Medulla oblongata (tissue), 1 donor: ENCODE measurements at regions not wholly inside any gene's neighbourhood (a gene's known extent, or its start where the extent isn't known, plus 50 kb on each side); places are given as distances from the start of the nearest gene placed in this dataset.
"Not testable (repeated sequence)": the region's sequence is repeated elsewhere in the genome, so short reads cannot be mapped to it uniquely, and the experiment has no call there.

Experiments used
- DNase-seq: peaks from one replicate; pipeline ENCODE4 v3.0.0-alpha.2; 2015; ENCODE audit errors: extremely low spot score

- DNase-seq: no peak
These were observed 152.7 kb downstream of the FHIP1A start for GRCh38 chr4:151561551-151562256.

DNA sequence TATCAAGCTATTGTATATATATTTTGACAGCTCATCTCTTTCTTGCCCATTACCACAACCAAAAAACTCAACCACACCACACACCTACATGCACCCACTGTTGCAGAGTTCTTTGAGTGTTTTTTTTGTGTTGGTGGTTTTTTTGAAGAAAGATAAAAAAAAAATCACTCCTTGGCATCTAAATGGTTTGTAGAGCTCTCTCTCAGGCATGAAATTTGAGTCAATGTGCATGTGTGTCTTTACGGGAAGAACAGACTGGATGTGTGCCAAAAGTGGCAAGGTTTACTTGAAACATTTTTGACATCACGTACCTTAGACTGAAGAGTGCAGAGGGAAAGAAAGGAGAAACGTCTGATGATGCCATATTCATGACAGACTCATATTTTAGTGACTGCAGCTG lies 154.2 kb downstream of the FHIP1A start:
- no peak for DNase-seq

DNA sequence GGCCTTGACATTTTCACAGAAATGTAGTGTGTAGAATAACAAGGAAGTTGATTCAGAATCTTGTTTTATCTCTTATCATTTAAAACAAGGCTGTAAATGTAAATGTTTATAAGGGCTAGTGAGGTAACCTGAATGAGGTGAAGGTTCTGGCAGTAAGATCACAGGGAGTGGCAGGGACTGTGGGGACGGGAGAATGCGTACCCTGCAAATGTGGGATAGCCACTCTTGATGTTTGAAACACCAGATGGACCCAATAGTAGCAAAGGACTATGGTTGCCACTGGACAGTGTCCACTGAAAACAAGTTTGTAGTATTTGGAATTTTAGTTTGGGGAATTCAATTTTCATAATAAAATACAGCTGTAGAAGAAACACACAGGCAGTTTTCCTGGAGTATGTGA lies 155.3 kb downstream of the FHIP1A start:
- DNase-seq: no peak

DNA sequence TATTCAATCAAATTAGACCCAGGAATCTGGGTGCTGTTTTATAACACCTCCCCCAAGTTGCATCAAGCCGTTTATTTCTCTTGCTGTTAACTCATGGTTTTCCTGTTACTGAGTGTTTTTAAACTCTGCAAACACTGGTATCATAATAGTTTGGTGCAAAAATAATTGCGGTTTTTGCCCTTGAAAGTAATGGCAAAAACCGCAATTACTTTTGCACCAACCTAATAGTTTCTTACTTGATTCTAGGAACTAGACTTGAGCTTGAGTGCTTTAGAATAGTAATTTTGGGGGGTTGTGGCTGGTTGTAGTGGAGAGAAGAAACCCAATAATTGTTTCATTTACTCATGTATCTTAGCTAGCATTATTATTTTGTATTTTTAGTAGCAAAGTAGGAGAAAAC lies 156.6 kb downstream of the FHIP1A start:
- no peak for DNase-seq

DNA sequence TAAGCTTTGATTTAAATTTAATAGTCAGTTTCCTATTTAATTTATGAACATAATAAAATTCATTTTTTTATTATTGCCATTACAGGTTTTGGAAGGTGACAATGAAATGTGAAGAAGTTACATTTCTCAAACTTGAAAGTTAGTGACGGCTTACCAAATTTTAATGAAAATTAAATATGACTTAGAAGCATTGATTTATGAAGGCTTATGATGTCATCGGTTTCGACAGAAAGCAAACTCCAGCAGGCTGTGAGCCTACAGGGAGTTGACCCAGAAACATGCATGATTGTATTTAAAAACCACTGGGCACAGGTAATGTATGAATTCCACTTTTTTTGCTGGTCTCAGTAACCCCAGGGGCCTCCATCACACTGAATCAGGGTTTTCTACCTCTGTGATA lies 157.1 kb downstream of the FHIP1A start:
- DNase-seq: no peak

GRCh38 chr4:151567056-151567455 lies 158.1 kb downstream of the FHIP1A start:
- DNase-seq: no peak

- no peak for DNase-seq
These were observed 160.0 kb downstream of the FHIP1A start for GRCh38 chr4:151568966-151569365.

GRCh38 chr4:151569650-151570049 lies 160.7 kb downstream of the FHIP1A start:
- DNase-seq: no peak

- no peak for DNase-seq
These were observed 164.5 kb downstream of the FHIP1A start for GRCh38 chr4:151573474-151573873.

DNA sequence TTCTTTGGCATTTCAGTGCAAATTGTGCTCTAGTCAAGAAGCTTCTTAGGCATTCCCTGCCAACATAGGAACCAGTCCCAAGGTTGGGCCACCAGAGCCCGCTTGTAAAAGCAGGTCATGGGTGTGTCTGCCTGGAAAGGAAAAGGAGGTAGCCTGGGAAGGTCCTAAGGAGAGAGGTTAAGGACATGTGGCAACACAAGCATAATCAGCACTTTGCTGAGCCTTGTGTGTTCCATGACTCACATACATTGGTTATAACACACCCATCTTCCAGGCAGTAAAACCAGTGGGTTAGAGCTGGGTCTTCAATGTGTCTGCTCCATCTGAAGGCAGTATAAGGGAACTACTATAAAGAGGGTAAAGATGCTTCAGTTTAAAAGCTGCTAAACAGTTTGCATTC lies 165.0 kb downstream of the FHIP1A start:
- DNase-seq: no peak

DNA sequence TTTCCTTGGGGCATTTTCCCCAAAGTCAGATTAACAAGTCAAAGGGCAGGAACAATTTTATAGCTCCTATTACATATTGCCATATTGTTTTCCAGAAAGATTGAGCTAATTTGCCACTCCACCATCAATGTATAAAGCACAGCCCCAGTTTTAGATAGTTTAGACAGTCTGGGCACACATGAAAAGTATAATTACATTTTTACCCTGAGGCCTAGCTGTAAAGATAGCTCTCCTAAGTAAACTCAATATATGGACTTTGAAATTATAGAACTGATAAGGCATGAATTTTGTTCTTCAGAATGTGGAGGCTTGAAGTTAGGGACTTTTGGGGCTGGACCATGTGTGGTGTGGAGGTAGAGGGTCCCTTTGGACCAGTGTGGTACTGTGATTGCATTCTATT lies 166.0 kb downstream of the FHIP1A start:
- DNase-seq: no peak

DNA sequence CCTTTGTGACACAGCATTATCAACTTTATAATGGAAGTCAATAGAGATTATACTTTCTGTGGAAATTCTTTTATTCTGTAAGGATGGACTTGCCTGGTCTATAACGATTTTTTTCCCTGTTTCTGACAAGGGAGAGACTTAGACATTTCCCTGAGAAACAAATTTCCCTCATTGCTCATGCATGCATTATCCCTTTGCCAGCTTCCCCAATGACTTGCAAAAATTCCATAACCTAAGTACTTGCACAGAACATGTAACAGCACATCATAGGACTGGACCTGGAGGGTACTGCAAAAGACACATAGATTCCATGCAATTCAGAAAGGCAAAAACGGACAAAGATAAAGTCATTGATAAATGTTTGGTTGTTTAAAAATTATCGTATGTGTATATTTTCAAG lies 166.7 kb downstream of the FHIP1A start:
- DNase-seq: no peak

DNA sequence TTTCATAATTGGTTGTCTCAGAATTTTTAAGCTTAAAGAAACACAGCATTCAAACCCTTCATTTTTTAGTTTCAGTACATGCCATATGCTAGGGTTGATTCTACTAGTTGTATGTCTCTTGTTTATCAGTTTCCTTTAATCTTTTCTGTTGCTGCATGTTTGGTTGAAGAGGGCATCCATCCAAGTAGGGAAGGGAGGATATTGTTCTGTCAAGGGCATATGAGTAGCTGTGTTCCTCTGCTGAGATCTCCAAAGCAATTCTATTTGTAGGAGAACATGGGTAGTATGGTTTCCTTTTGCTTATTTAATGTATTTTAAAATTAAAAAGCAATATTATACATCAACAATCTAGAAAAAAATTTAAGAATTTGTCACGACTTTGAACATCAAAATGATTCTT lies 167.7 kb downstream of the FHIP1A start:
- DNase-seq: no peak

DNA sequence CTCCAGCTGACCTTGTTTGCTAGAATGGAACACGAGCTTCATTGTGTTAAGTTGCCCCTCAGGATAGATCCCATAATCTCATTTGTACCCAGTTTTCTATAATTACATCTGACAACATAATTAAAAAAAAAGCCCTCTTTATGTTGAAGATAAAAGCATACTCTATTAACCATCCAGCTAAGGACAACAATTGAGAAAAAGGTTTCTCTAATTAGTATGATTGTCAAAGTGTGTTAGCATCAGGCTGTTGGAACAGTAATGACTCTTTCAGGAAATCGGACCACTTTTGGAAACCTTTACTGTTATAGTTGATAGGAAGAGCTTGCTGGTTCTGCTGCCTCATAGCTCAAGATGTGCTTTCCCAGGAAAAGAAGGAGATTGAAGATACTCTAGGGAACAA lies 172.6 kb downstream of the FHIP1A start:
- no peak for DNase-seq

- no peak for DNase-seq
These were observed 173.1 kb downstream of the FHIP1A start for GRCh38 chr4:151582098-151582497.

- peak; percentile 14 for DNase-seq
These were observed 174.4 kb downstream of the FHIP1A start for GRCh38 chr4:151583157-151583914.

GRCh38 chr4:151584101-151584500 lies 175.1 kb downstream of the FHIP1A start:
- no peak for DNase-seq

DNA sequence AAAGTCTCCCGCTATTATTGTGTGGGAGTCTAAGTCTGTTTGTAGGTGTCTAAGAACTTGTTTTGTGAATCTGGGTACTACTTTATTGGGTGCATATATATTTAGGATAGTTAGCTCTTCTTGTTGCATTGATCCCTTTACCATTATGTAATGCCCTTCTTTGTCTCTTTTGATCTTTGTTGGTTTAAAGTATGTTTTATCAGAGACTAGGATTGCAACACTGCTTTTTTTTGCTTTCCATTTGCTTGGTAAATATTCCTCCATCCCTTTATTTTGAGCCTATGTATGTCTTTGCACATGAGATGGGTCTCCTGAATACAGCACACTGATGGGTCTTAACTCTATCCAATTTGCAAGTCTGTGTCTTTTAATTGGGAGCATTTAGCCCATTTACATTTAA lies 165.2 kb downstream of the GATB start:
- not testable (repeated sequence) for DNase-seq

GRCh38 chr4:151597691-151598090 lies 163.1 kb downstream of the GATB start:
- DNase-seq: not testable (repeated sequence)

DNA sequence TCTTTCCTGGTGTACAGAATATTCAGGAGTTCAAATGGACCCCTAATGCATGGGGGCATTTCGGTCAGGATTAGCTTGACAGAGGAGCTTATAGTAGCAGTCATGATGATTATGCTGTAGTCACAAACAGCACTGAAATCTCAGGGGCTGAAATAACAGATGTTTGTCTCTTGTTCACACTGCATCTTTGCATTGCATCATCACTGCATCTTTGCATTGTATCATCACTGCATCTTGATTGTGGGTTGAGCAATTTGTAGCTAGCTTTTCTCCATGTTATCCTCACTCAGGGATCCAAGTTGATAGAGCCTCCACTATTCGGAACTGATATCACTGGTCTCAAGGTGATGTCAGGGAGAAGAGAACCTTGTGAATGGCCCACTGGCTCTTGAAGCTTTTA lies 160.9 kb downstream of the GATB start:
- no peak for DNase-seq

- no peak for DNase-seq
These were observed 160.4 kb downstream of the GATB start for GRCh38 chr4:151600432-151600831.

DNA sequence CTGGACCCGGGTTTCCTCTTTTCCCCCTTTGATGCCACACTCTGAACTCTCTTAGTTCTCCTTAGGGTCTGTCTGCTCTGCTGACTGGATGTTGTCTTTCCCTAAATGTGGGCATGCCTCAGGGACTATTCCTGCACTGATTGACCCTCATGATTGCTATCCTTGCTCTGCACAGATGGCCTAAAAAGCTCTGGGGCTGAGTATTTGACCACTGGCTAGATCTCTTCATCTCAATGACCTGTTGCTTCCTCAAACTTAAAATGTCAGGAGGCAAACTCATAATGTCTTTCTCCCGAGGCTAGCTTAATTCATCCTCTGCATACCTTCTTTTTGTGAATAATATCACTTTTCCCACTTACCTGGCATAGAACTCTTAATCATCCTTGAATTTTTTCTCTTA lies 157.4 kb downstream of the GATB start:
- DNase-seq: no peak

GRCh38 chr4:151604238-151604637 lies 156.6 kb downstream of the GATB start:
- no peak for DNase-seq

DNA sequence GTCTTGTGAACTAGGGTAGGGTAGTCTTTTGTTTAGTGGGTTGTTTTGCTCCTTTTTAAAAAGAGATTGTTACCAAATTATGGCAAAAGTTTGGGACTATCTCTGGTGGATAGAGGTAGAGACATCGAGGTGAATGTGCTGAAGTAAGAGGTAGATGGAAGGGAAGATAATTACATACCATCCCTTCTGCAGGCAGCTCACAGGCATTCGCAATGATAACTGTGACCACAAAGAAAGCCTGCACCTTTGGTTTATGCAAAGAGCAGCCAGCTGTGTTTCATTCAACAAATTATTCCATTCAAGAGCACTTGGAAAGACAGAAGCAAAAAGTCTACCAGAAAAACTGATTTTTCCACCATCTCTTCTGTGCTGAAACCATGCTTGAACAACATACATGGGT lies 155.6 kb downstream of the GATB start:
- DNase-seq: no peak
